ENCODE measurements at regions not wholly inside any gene's neighbourhood (a gene's known extent, or its start where the extent isn't known, plus 50 kb on each side); places are given as distances from the start of the nearest gene placed in this dataset.

- intact Hi-C loops (cut with DNase I), result no loop called here
- Histone ChIP-seq H3K4me1 (no peaks in the 10 kb centered on the region), H3K27ac (no peak overlapping the region), H3K9me3 (no peaks in the 10 kb centered on the region), H3K27me3 (no peaks in the 10 kb centered on the region), H3K36me3 (no peaks in the 10 kb centered on the region), H3K4me3 (no peak overlapping the region)
- ATAC-seq (no peak), DNase-seq (no peak)
- no peak for TF ChIP-seq CTCF (IDR thresholded peaks at IDR 0.05)
Observed at GRCh38 chr12:74449872-74450271, 87.8 kb upstream of the ATXN7L3B start.

- ATAC-seq, result no peak
Observed at GRCh38 chr12:74454109-74454508, 83.5 kb upstream of the ATXN7L3B start.

GRCh38 chr12:74455429-74455828 lies 82.2 kb upstream of the ATXN7L3B start:
- Histone ChIP-seq H3K27me3 (no peaks in the 10 kb centered on the region), H3K9me3 (no peaks in the 10 kb centered on the region), H3K4me3 (no peak overlapping the region), H3K36me3 (no peaks in the 10 kb centered on the region), H3K4me1 (no peaks in the 10 kb centered on the region), H3K27ac (no peak overlapping the region)
- ATAC-seq (no peak), DNase-seq (no peak)
- intact Hi-C loops (cut with DNase I), result no loop called here
- no peak for TF ChIP-seq CTCF (IDR thresholded peaks at IDR 0.05)

More at GRCh38 chr12:74454109-74454508, 83.5 kb upstream of the ATXN7L3B start:
- Histone ChIP-seq H3K4me1 (no peaks in the 10 kb centered on the region), H3K4me3 (no peak overlapping the region), H3K27ac (no peak overlapping the region), H3K9me3 (no peaks in the 10 kb centered on the region), H3K36me3 (no peaks in the 10 kb centered on the region), H3K27me3 (no peaks in the 10 kb centered on the region)
- DNase-seq, result no peak
- intact Hi-C loops (cut with DNase I), result no loop called here
- no peak for TF ChIP-seq CTCF (IDR thresholded peaks at IDR 0.05)

- Histone ChIP-seq H3K4me1 (no peaks in the 10 kb centered on the region), H3K27me3 (no peaks in the 10 kb centered on the region), H3K36me3 (no peaks in the 10 kb centered on the region), H3K4me3 (no peak overlapping the region), H3K9me3 (no peaks in the 10 kb centered on the region), H3K27ac (no peak overlapping the region)
- ATAC-seq (no peak), DNase-seq (no peak)
- TF ChIP-seq CTCF (IDR thresholded peaks at IDR 0.05), result no peak
- intact Hi-C loops (cut with DNase I), result no loop called here
Observed at GRCh38 chr12:74456431-74456830, 81.2 kb upstream of the ATXN7L3B start.

- ATAC-seq, result no peak
- Histone ChIP-seq H3K4me3 (no peak overlapping the region), H3K36me3 (no peaks in the 10 kb centered on the region), H3K4me1 (no peaks in the 10 kb centered on the region), H3K27me3 (no peaks in the 10 kb centered on the region), H3K9me3 (no peaks in the 10 kb centered on the region), H3K27ac (no peak overlapping the region)
- DNase-seq, result no peak
- intact Hi-C loops (cut with DNase I), result no loop called here
- no peak for TF ChIP-seq CTCF (IDR thresholded peaks at IDR 0.05)
Observed at GRCh38 chr12:74468401-74468800, 69.2 kb upstream of the ATXN7L3B start.
